ENCODE measurements at regions not wholly inside any gene's neighbourhood (a gene's known extent, or its start where the extent isn't known, plus 50 kb on each side); places are given as distances from the start of the nearest gene placed in this dataset.

GRCh38 chr3:20405231-20405630, 219.2 kb upstream of the SGO1 start:
- Mint-ChIP-seq H3K27ac (no peak overlapping the region), H3K9me3 (peaks cover 0 to 7% (median 2%) of the 10 kb centered on the region in 7 donors), H3K4me3 (no peak overlapping the region), H3K27me3 (ENCODE audit: low read depth in 3 of 3) (peaks cover 0 to 2% (median 0%) of the 10 kb centered on the region in 3 donors), H3K36me3 (no peaks in the 10 kb centered on the region), H3K4me1 (no peaks in the 10 kb centered on the region)
- Histone ChIP-seq H3K9ac (ENCODE audit: insufficient read depth, low read length, poor library complexity, severe bottlenecking) (no peak overlapping the region), H3K27me3 (ENCODE audit: control insufficient read depth in 2 of 2, insufficient read depth in 2 of 2, low read length in 2 of 2) (no peaks in the 10 kb centered on the region), H3K4me1 (ENCODE audit: control insufficient read depth in 1 of 2, insufficient read depth in 2 of 2, low read length in 2 of 2) (no peaks in the 10 kb centered on the region), H3K9me3 (replicated peaks in 1 of 2; ENCODE audit: control insufficient read depth in 1 of 2, insufficient read depth in 1 of 2, low read length in 2 of 2) (peaks cover 0 to 3% of the 10 kb centered on the region in 2 donors), H4K20me1 (ENCODE audit: insufficient read depth, low read length) (no peaks in the 10 kb centered on the region), H3K36me3 (replicated peaks in 1 of 2; ENCODE audit: control insufficient read depth in 1 of 2, insufficient read depth in 2 of 2, low read length in 2 of 2) (no peaks in the 10 kb centered on the region), H3K79me2 (ENCODE audit: insufficient read depth, low read length) (no peaks in the 10 kb centered on the region), H3K4me2 (replicated peaks; ENCODE audit: extremely low read depth, low read length, poor library complexity, severe bottlenecking) (no peak overlapping the region), H3K4me3 (replicated peaks in 1 of 3; ENCODE audit: low read depth in 2 of 3, low read length in 3 of 3) (no peak overlapping the region), H3K27ac (ENCODE audit: low read depth in 1 of 2, low read length in 2 of 2) (no peak overlapping the region), H2AFZ (ENCODE audit: insufficient read depth, low read depth, low read length, poor library complexity, severe bottlenecking) (no peak overlapping the region)
- no CpG with 5 or more reads among the region's 3 CpGs for WGBS (ENCODE audit: insufficient coverage)
- DNase-seq, result no peak
- intact Hi-C loops (cut with micrococcal nuclease), result no loop called here
- TF ChIP-seq CTCF (IDR thresholded peaks at IDR 0.05), result no peak

GRCh38 chr3:20404741-20405100, 218.7 kb upstream of the SGO1 start:
- Mint-ChIP-seq H3K4me1 (no peaks in the 10 kb centered on the region), H3K36me3 (no peaks in the 10 kb centered on the region), H3K4me3 (no peak overlapping the region), H3K27ac (no peak overlapping the region), H3K27me3 (ENCODE audit: low read depth in 3 of 3) (peaks cover 0 to 2% (median 0%) of the 10 kb centered on the region in 3 donors), H3K9me3 (peaks cover 0 to 9% (median 2%) of the 10 kb centered on the region in 7 donors)
- H3K79me2 ChIP-seq (ENCODE audit: insufficient read depth, low read length), result no peaks in the 10 kb centered on the region
- H3K9me3 ChIP-seq (replicated peaks in 1 of 2; ENCODE audit: control insufficient read depth in 1 of 2, insufficient read depth in 1 of 2, low read length in 2 of 2), result peaks cover 0 to 3% of the 10 kb centered on the region in 2 donors
- no peak overlapping the region for H3K27ac ChIP-seq (ENCODE audit: low read depth in 1 of 2, low read length in 2 of 2)
- TF ChIP-seq CTCF (IDR thresholded peaks at IDR 0.05), result no peak
- no peaks in the 10 kb centered on the region for H3K27me3 ChIP-seq (ENCODE audit: control insufficient read depth in 2 of 2, insufficient read depth in 2 of 2, low read length in 2 of 2)
- H3K4me3 ChIP-seq (replicated peaks in 1 of 3; ENCODE audit: low read depth in 2 of 3, low read length in 3 of 3), result no peak overlapping the region
- no peak for DNase-seq
- intact Hi-C loops (cut with micrococcal nuclease), result no loop called here
- H4K20me1 ChIP-seq (ENCODE audit: insufficient read depth, low read length), result no peaks in the 10 kb centered on the region
- no peak overlapping the region for H2AFZ ChIP-seq (ENCODE audit: insufficient read depth, low read depth, low read length, poor library complexity, severe bottlenecking)
- no peaks in the 10 kb centered on the region for H3K36me3 ChIP-seq (replicated peaks in 1 of 2; ENCODE audit: control insufficient read depth in 1 of 2, insufficient read depth in 2 of 2, low read length in 2 of 2)
- H3K9ac ChIP-seq (ENCODE audit: insufficient read depth, low read length, poor library complexity, severe bottlenecking), result no peak overlapping the region
- H3K4me1 ChIP-seq (ENCODE audit: control insufficient read depth in 1 of 2, insufficient read depth in 2 of 2, low read length in 2 of 2), result no peaks in the 10 kb centered on the region
- no peak overlapping the region for H3K4me2 ChIP-seq (replicated peaks; ENCODE audit: extremely low read depth, low read length, poor library complexity, severe bottlenecking)

Data from CD14-positive monocyte (primary cell).